ENCODE measurements at regions not wholly inside any gene's neighbourhood (a gene's known extent, or its start where the extent isn't known, plus 50 kb on each side); places are given as distances from the start of the nearest gene placed in this dataset.

GRCh38 chr13:40863723-40864122, 74.3 kb downstream of the SLC25A15 start:
- Histone ChIP-seq H3K79me2 (replicated peaks; ENCODE audit: insufficient read depth) (no peaks in the 10 kb centered on the region), H3K4me2 (no peak overlapping the region), H3K4me1 (ENCODE audit: insufficient read depth) (no peaks in the 10 kb centered on the region), H3K27me3 (ENCODE audit: insufficient read depth) (no peaks in the 10 kb centered on the region), H3K27ac (ENCODE audit: low read depth) (no peak overlapping the region), H3K36me3 (ENCODE audit: insufficient read depth) (no peaks in the 10 kb centered on the region), H3K4me3 (no peak overlapping the region), H3K9me2 (ENCODE audit: insufficient read depth) (0 out of 2 replicates have a peak, but pooled peaks cover 2% of the 10 kb centered on the region), H2AFZ (no peak overlapping the region), H4K20me1 (replicated peaks; ENCODE audit: insufficient read depth) (no peaks in the 10 kb centered on the region), H3F3A (replicated peaks; ENCODE audit: low read depth) (no peaks in the 10 kb centered on the region)
- no peak for DNase-seq (ENCODE audit: low spot score)
- no peaks in the 10 kb centered on the region for H3K4me1 Mint-ChIP-seq
- ATAC-seq = no peak
- H3K27ac Mint-ChIP-seq = no peak overlapping the region
- no peak overlapping the region for H3K4me3 Mint-ChIP-seq
- no peak for TF ChIP-seq EZH2 (IDR thresholded peaks at IDR 0.05; ENCODE audit: low read depth, unreplicated experiment)
- no peak for TF ChIP-seq ETS1 (IDR thresholded peaks at IDR 0.05)
- TF ChIP-seq JUNB (IDR thresholded peaks at IDR 0.05; ENCODE audit: unreplicated experiment) = no peak
- TF ChIP-seq NANOG (IDR thresholded peaks at IDR 0.05; ENCODE audit: borderline replicate concordance) = no peak
- no peak for TF ChIP-seq CREB1 (CRISPR knock-in tag; IDR thresholded peaks at IDR 0.05; ENCODE audit: low read depth)
- no peak for TF ChIP-seq POLR2AphosphoS5 (IDR thresholded peaks at IDR 0.05; ENCODE audit: low read depth)
- TF ChIP-seq ZNF462 (CRISPR knock-in tag; IDR thresholded peaks at IDR 0.05) = no peak
- TF ChIP-seq ZNF331 (CRISPR knock-in tag; IDR thresholded peaks at IDR 0.05; ENCODE audit: low read depth) = no peak
- no peak for TF ChIP-seq REST (IDR thresholded peaks at IDR 0.05; ENCODE audit: unreplicated experiment)
- no peak for TF ChIP-seq ZNF114 (CRISPR knock-in tag; IDR thresholded peaks at IDR 0.05)
- no peak for TF ChIP-seq CTCF (conservative IDR thresholded peaks at IDR 0.05; ENCODE audit: low read depth in 2 of 2)
- TF ChIP-seq EZH2phosphoT487 (IDR thresholded peaks at IDR 0.05; ENCODE audit: unreplicated experiment) = no peak
- no peak for TF ChIP-seq STAT1 (IDR thresholded peaks at IDR 0.05; ENCODE audit: unreplicated experiment)
- no peaks in the 10 kb centered on the region for H3K27me3 Mint-ChIP-seq (ENCODE audit: insufficient read depth, low read depth, poor library complexity)
- peaks cover 13% of the 10 kb centered on the region for H3K9me3 Mint-ChIP-seq
- peaks cover 3% of the 10 kb centered on the region; the same call in 1 of the 3 replicates for H3K36me3 Mint-ChIP-seq (ENCODE audit: low read depth)
